RWPE1 (cell line): ENCODE measurements at regions not wholly inside any gene's neighbourhood (a gene's known extent, or its start where the extent isn't known, plus 50 kb on each side); places are given as distances from the start of the nearest gene placed in this dataset.

Experiments used
- CTCF ChIA-PET: fragments of 350-600 bp; sonication (Branson Sonifier 250); formaldehyde crosslinking; extraction: SDS; loops from one replicate; lab custom pipeline; 2021; lab: Yijun Ruan, JAX
- POLR2A ChIA-PET: fragments of 400-600 bp; formaldehyde crosslinking; extraction: SDS; loops from one replicate; lab custom pipeline; 2020; ENCODE audit warnings: antibody characterized with exemption; ENCODE audit not compliant: low non-redundant PET; lab: Yijun Ruan, JAX
- DNase-seq: peaks from one replicate; pipeline ENCODE4 v3.0.0; 2012; ENCODE audit warnings: low spot score
- H3K27ac ChIP-seq: fragments of 450-650 bp; 2 replicates; pipeline ENCODE4 v1.5.1; 2017
- TF ChIP-seq, protein P1 (sequence below): fragments of 450-650 bp; conservative IDR thresholded peaks from 2 replicates; pipeline ENCODE4 v1.5.1; 2017; ENCODE audit warnings: low read depth, mild to moderate bottlenecking

DNA sequence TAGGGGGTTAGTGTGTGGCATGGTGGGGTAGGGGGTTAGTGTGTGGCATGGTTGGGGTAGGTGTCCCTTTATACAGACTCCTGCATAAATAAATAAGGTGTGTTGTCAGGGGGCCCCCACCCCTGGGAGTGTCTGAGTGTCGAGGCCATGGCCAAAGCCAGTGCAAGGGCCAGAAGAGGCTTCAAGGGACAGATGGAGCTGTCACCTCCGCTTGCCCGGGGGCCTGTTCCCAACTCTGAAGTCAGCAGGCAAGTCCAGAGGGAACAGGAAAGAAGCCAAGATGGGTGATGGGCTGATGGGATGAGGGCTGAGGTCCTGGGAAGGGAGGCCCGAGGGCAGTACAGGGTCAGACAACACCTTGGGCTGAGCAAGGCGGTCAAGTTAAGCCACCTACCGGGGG is 997.8 kb downstream of the BRD1 start:
- CTCF ChIA-PET, result no interaction called here
- H3K27ac ChIP-seq, result no peak overlapping the region
- POLR2A ChIA-PET, result no interaction called here
- DNase-seq, result no peak
- TF ChIP-seq, protein P1, sequence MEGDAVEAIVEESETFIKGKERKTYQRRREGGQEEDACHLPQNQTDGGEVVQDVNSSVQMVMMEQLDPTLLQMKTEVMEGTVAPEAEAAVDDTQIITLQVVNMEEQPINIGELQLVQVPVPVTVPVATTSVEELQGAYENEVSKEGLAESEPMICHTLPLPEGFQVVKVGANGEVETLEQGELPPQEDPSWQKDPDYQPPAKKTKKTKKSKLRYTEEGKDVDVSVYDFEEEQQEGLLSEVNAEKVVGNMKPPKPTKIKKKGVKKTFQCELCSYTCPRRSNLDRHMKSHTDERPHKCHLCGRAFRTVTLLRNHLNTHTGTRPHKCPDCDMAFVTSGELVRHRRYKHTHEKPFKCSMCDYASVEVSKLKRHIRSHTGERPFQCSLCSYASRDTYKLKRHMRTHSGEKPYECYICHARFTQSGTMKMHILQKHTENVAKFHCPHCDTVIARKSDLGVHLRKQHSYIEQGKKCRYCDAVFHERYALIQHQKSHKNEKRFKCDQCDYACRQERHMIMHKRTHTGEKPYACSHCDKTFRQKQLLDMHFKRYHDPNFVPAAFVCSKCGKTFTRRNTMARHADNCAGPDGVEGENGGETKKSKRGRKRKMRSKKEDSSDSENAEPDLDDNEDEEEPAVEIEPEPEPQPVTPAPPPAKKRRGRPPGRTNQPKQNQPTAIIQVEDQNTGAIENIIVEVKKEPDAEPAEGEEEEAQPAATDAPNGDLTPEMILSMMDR, result no peak

DNA sequence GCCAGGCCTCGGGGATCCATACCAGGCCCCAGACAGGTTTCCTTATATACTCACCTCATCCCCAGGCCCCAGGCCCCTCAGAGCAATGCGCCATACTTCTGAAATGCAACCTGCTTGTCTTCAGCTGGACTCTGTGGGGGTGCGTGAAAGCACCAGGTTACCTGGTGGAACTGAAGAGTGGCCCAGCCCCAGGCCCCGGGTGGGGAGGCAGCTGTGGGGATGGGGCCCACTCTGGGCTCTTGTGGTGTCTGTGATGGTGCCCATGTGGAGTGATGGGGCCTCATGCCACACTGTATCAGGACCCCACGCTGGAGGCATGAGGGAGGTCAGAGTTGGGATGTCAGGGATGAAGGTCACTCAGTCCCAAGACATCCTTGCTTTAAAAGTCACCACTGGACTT is 999.0 kb downstream of the BRD1 start:
- no peak overlapping the region for H3K27ac ChIP-seq
- no peak for DNase-seq
- TF ChIP-seq, protein P1, result no peak
- CTCF ChIA-PET, result no interaction called here
- POLR2A ChIA-PET, result no interaction called here

DNA sequence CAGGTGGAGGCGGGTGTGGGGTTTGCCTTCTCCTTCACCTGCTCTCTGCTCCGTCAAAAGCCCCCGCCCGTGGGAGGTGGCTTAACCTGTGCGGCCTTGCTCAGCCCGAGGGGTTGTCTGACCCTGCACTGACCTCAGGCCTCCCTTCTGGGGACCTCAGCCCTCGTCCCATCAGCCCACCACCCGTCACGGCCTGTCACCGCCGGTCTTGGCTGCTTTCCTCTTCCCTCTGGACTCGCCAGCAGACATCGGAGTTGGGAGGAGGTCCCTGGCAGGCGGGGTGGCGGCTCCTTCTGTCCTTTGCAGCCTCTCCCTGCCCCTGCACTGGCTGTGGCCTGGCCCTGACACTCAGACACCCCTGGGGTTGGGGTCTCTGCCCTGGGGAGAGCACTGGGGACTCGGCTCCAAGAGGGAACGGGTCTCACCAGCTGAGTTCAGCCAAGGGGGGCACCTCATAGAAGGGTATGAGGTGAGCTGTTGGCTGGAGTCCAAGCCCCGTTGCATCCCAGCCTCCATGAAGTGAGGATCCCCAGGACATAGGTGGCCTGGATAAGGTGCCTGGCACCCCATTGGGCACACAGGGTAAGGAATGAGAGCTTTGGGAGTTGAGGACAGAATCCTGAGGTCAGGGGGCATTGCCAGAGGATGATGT is 999.6 kb downstream of the BRD1 start:
- TF ChIP-seq, protein P1, result no peak
- H3K27ac ChIP-seq, result no peak overlapping the region
- ChIA-PET POLR2A (no interaction called here), CTCF (no interaction called here)
- no peak for DNase-seq

DNA sequence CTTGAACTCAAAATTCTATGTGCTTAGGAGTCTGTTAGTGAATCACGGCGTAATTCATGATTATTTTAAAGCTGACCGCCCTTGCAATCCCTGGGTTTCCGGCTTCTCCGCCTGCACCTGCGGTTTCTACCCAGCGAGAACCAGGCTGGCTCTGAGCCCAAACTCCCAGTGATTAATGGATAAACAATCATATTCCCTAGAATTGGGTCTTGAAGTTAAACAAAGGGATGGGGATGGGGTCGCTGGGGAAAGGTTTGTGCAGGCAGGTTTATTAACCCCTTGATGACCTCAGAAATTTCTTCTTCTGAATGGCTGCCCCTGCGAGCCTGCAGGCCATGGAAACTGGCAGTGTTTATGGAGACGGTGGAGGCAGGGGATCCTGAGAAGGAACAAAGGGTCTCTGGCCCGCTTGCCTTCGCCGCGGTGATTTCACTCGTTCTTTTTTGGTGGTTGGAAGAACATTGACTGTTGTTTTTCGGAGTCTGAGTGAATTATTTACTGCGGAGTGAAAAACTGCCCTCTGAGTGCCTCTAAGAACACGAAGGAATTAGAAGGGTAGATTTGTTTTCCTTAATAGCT is 1000.3 kb downstream of the BRD1 start:
- ChIA-PET POLR2A (no interaction called here), CTCF (no interaction called here)
- no peak overlapping the region for H3K27ac ChIP-seq
- no peak for DNase-seq
- TF ChIP-seq, protein P1, result no peak

DNA sequence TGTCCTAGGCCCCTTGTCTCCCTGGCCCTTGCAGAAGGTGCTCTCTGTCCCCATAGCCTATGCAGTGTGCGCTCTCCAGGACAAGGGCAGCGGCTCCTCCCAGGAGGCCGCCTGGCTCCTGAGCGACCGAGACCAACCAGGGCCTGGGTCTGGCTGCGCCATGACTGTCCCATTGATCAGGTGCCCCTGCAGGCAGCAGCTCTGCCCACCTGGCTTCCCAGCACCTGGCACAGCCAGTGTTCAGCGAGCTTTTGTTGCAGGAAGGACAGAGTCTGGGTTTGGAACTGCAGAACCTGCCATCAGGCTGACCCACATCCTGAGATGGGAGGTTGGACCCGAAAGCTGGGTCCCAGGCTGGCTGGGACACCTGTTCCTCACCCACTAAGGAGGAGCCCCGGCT is 1001.1 kb downstream of the BRD1 start:
- POLR2A ChIA-PET, result no interaction called here

DNA sequence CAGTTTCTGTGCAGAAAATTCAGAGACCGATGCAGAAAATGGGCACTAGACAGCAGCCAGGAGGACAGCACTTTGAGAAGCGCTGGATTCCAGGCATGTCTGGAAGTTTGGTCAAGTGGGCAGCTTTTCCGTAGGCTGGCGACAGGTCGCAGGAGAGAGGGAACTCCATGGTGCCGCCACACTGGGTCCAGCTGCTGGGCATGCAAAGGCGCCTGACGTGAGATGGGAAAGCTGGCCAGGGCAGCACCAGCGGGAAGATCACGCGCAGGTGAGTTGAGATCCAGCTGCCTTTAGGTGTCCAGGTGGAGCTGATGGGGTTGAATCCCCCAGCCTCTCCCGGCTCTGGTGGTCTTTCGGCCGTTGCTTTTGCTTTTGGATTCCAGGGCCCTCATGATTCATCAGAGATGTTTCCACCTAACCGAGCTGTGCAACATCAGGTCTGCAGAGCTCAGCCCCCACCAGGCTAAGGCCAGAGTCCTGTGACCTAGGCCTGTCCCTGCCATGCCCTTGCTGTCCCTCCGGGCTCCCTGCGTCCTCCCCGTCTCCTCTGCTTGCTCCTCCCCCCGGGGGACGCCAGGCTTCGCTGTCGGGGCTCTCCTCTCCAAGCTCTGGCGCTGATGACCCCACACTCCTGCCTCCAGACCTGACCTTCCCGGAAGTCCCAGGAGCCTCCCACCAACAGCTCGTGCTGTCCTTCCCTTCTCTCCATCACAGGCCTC is 1001.7 kb downstream of the BRD1 start:
- ChIA-PET CTCF (no interaction called here), POLR2A (no interaction called here)
- H3K27ac ChIP-seq, result no peak overlapping the region
- TF ChIP-seq, protein P1, result no peak
- no peak for DNase-seq

More for the DNA sequence above, 1001.1 kb downstream of the BRD1 start:
- no peak overlapping the region for H3K27ac ChIP-seq
- TF ChIP-seq, protein P1, result no peak
- CTCF ChIA-PET, result no interaction called here
- no peak for DNase-seq
